Gastrocnemius medialis (tissue), 4 donors: ENCODE measurements at regions not wholly inside any gene's neighbourhood (a gene's known extent, or its start where the extent isn't known, plus 50 kb on each side); places are given as distances from the start of the nearest gene placed in this dataset.

Experiments
- POLR2A ChIP-seq, 2 donors: fragments of 450-650 bp; IDR thresholded peaks; one replicate each; pipeline ENCODE4 v1.6.1; 2017; ENCODE audit warnings: antibody characterized with exemption in 2 of 2, mild to moderate bottlenecking in 2 of 2, moderate library complexity in 2 of 2
- TF ChIP-seq, protein P1 (sequence below), 5 experiments: fragments of 450-650 bp in 3 of 5; fragments of 200-600 bp in 2 of 5; sonication (generic) in 2 of 5; IDR thresholded peaks in 4 of 5; conservative IDR thresholded peaks in 1 of 5; 1 replicate in 4 of 5; 2 replicates in 1 of 5; pipeline ENCODE4 v1.5.1; 2016 to 2019; ENCODE audit warnings: antibody characterized with exemption in 5 of 5, mild to moderate bottlenecking in 3 of 5, moderate library complexity in 3 of 5

- TF ChIP-seq POLR2A (IDR thresholded peaks at IDR 0.05): no peak
- TF ChIP-seq, protein P1, sequence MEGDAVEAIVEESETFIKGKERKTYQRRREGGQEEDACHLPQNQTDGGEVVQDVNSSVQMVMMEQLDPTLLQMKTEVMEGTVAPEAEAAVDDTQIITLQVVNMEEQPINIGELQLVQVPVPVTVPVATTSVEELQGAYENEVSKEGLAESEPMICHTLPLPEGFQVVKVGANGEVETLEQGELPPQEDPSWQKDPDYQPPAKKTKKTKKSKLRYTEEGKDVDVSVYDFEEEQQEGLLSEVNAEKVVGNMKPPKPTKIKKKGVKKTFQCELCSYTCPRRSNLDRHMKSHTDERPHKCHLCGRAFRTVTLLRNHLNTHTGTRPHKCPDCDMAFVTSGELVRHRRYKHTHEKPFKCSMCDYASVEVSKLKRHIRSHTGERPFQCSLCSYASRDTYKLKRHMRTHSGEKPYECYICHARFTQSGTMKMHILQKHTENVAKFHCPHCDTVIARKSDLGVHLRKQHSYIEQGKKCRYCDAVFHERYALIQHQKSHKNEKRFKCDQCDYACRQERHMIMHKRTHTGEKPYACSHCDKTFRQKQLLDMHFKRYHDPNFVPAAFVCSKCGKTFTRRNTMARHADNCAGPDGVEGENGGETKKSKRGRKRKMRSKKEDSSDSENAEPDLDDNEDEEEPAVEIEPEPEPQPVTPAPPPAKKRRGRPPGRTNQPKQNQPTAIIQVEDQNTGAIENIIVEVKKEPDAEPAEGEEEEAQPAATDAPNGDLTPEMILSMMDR (IDR thresholded peaks at IDR 0.05 in 4 of 5, conservative IDR thresholded peaks at IDR 0.05 in 1 of 5): no peak
Measured at GRCh38 chr3:109563149-109563548, 225.8 kb upstream of the DPPA4 start.
